HepG2 (cell line): ENCODE measurements at regions not wholly inside any gene's neighbourhood (a gene's known extent, or its start where the extent isn't known, plus 50 kb on each side); places are given as distances from the start of the nearest gene placed in this dataset.

Source experiments
- ATAC-seq: fragments of 200-7000 bp; cut with Tn5 transposase; 3 replicates; pipeline ENCODE4 v1.9.1; 2020; ENCODE audit warnings: mild to moderate bottlenecking, moderate library complexity
- BruUV-seq: library from RNA; stranded (reverse); fragments of 400-500 nt; replicated peaks from 2 replicates; lab custom pipeline; 2021; lab: Mats Ljungman, UMichigan
- CTCF ChIA-PET: fragments of 300-600 bp; formaldehyde crosslinking; extraction: SDS; loops from one replicate; lab custom pipeline; 2021; ENCODE audit warnings: low total read pairs, inconsistent platforms, low intra/inter-chr PET ratio; lab: Yijun Ruan, JAX
- POLR2A ChIA-PET: fragments of 350-600 bp; sonication (Branson Sonifier 250); formaldehyde crosslinking; loops from one replicate; lab custom pipeline; 2020; ENCODE audit warnings: antibody characterized with exemption, inconsistent platforms; lab: Yijun Ruan, JAX
- DNase-seq: peaks from one replicate; pipeline ENCODE4 v3.0.0-alpha.2; 2015; ENCODE audit warnings: low spot score
- FAIRE-seq: peaks from 3 replicates; lab custom pipeline; 2011; peaks lifted over from hg19 to GRCh38; lab: Jason Lieb, UNC
- H2AFZ ChIP-seq: one replicate; pipeline ENCODE4 v1.6.1; 2011; ENCODE audit warnings: low read length, inconsistent platforms
- H3K27ac ChIP-seq: fragments of 300-600 bp; 3 replicates; pipeline ENCODE4 v1.8.0; 2011; ENCODE audit warnings: mixed run types, mild to moderate bottlenecking, mixed read lengths, low read length, inconsistent platforms; ENCODE audit not compliant: insufficient read depth; ENCODE audit errors: extremely low read length
- H3K27me3 ChIP-seq, 2 experiments: fragments of 200-600 bp in 1 of 2; 2 replicates in 1 of 2; 3 replicates in 1 of 2; pipeline versions ENCODE4 v1.6.0 to v1.8.0; 2011; ENCODE audit warnings: low read length in 2 of 2, mild to moderate bottlenecking in 2 of 2, moderate library complexity in 2 of 2, inconsistent platforms in 1 of 2; ENCODE audit not compliant: insufficient read depth in 2 of 2, control insufficient read depth in 1 of 2
- H3K36me3 ChIP-seq, 2 experiments: fragments of 200-600 bp in 1 of 2; replicated peaks in 1 of 2; 2 replicates in 1 of 2; 3 replicates in 1 of 2; pipeline versions ENCODE4 v1.5.1 to v1.8.0; 2011; ENCODE audit warnings: low read length in 2 of 2, inconsistent platforms in 1 of 2; ENCODE audit not compliant: insufficient read depth in 2 of 2, control insufficient read depth in 1 of 2
- H3K4me1 ChIP-seq: 2 replicates; pipeline ENCODE4 v1.5.1; 2012; ENCODE audit warnings: low read length, inconsistent platforms; ENCODE audit not compliant: insufficient read depth
- H3K4me2 ChIP-seq: 2 replicates; pipeline ENCODE4 v1.6.0; 2011; ENCODE audit warnings: low read depth, low read length, inconsistent platforms
- H3K4me3 ChIP-seq, 3 experiments: fragments of 200-600 bp in 1 of 3; sonication (generic), shearing (Covaris generic) in 1 of 3; replicated peaks in 1 of 3; 2 replicates each; pipeline ENCODE4 v1.5.1; 2011 to 2016; ENCODE audit warnings: low read length in 3 of 3, inconsistent platforms in 2 of 3, low read depth in 2 of 3, mild to moderate bottlenecking in 2 of 3, control low read depth in 1 of 3, mixed read lengths in 1 of 3; ENCODE audit not compliant: insufficient read depth in 1 of 3
- H3K79me2 ChIP-seq: one replicate; pipeline ENCODE4 v1.6.1; 2011; ENCODE audit warnings: low read length, inconsistent platforms; ENCODE audit not compliant: insufficient read depth
- H3K9ac ChIP-seq: 2 replicates; pipeline ENCODE4 v1.6.0; 2011; ENCODE audit warnings: mild to moderate bottlenecking, low read depth, low read length, inconsistent platforms; ENCODE audit not compliant: insufficient read depth
- H3K9me3 ChIP-seq: 2 replicates; pipeline ENCODE4 v1.5.1; 2012; ENCODE audit warnings: mild to moderate bottlenecking, low read length
- H4K20me1 ChIP-seq: 2 replicates; pipeline ENCODE4 v1.6.0; 2011; ENCODE audit warnings: inconsistent platforms, mild to moderate bottlenecking, low read length, moderate library complexity; ENCODE audit not compliant: insufficient read depth
- DR1 ChIP-seq: sonication (generic); formaldehyde crosslinking; IDR thresholded peaks from 2 replicates; pipeline ENCODE4 v1.8.0; 2021; ENCODE audit warnings: mild to moderate bottlenecking, missing genetic modification reagents, inconsistent platforms
- HIVEP1 ChIP-seq: sonication (generic); formaldehyde crosslinking; IDR thresholded peaks from 2 replicates; pipeline ENCODE4 v1.4.0; 2020; ENCODE audit warnings: mild to moderate bottlenecking, missing genetic modification reagents
- ZNF121 ChIP-seq: sonication (generic); formaldehyde crosslinking; IDR thresholded peaks from 2 replicates; pipeline ENCODE4 v1.5.0; 2020; ENCODE audit warnings: mild to moderate bottlenecking, missing genetic modification reagents
- ZNF136 ChIP-seq: sonication (generic); formaldehyde crosslinking; IDR thresholded peaks from 2 replicates; pipeline ENCODE4 v1.8.1; 2022; ENCODE audit warnings: low read depth, mild to moderate bottlenecking, moderate library complexity, missing genetic modification reagents
- ZNF234 ChIP-seq: sonication (generic); formaldehyde crosslinking; conservative IDR thresholded peaks from 2 replicates; pipeline ENCODE4 v1.5.1; 2020; ENCODE audit warnings: mild to moderate bottlenecking, missing genetic modification reagents
- ZNF839 ChIP-seq: sonication (generic); formaldehyde crosslinking; IDR thresholded peaks from 2 replicates; pipeline ENCODE4 v1.4.0; 2020; ENCODE audit warnings: missing genetic modification reagents, mild to moderate bottlenecking, borderline replicate concordance
- ZNF850 ChIP-seq: sonication (generic); formaldehyde crosslinking; conservative IDR thresholded peaks from 2 replicates; pipeline ENCODE4 v1.9.0; 2021; ENCODE audit warnings: mild to moderate bottlenecking, missing genetic modification reagents
- WGBS: methylation state at CpG from one replicate; pipeline ENCODE4 v1.1.6; 2017; ENCODE audit warnings: low lambda C conversion rate; 5-methylcytosine and 5-hydroxymethylcytosine counted together
- in situ Hi-C: cut with HindIII; loops from 2 replicates; pipeline ENCODE4 v1.10.0; 2017; ENCODE audit warnings: low pct_unique_long_range_greater_than_20kb; ENCODE audit not compliant: extremely low pct_ligation_motif_present
- intact Hi-C: fragments of 100-400 bp; cut with micrococcal nuclease; formaldehyde crosslinking; loops from one replicate; pipeline ENCODE4 v1.10.0; 2022; ENCODE audit not compliant: unreplicated experiment
- TF ChIP-seq, protein P1 (sequence below): sonication (generic); formaldehyde crosslinking; IDR thresholded peaks from 2 replicates; pipeline ENCODE4 v1.5.1; 2020; ENCODE audit warnings: mild to moderate bottlenecking, missing genetic modification reagents, borderline replicate concordance
- TF ChIP-seq, protein P2 (sequence below): sonication (generic); formaldehyde crosslinking; IDR thresholded peaks from 2 replicates; pipeline ENCODE4 v1.5.1; 2020; ENCODE audit warnings: missing genetic modification reagents, mild to moderate bottlenecking, borderline replicate concordance
- TF ChIP-seq, protein P3 (sequence below): IDR thresholded peaks from 2 replicates; pipeline ENCODE4 v1.6.1; 2016; ENCODE audit warnings: missing biosample characterization, missing genetic modification reagents, low read depth
- TF ChIP-seq, protein P4 (sequence below): sonication (generic); formaldehyde crosslinking; IDR thresholded peaks from 2 replicates; pipeline ENCODE4 v1.4.0; 2020; ENCODE audit warnings: missing genetic modification reagents
- TF ChIP-seq, protein P5 (sequence below): sonication (generic); formaldehyde crosslinking; IDR thresholded peaks from 2 replicates; pipeline ENCODE4 v1.5.0; 2020; ENCODE audit warnings: missing genetic modification reagents

DNA sequence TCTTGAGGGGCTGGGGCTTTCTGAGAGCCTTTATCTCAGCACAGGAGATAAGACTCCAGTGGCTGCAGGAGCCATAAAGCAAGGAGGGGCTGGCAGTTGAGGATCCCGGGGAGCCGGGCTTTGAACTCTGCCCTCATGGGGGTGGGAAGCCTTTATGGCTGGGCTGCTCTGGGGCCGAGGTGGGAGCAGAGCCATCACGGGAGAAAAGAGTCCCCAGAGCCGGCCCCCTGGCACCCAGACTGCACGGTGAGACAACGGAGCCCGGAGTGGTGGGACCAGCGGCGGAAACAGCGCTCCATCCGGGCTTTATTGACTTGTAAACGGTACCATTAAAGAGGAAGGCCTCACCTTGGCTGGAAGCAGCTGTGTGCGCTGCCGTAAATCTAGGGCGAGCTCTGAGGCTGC is 162.6 kb downstream of the MYCN start:
- no peaks in the 10 kb centered on the region for H3K79me2 ChIP-seq
- no peaks in the 10 kb centered on the region for H3K36me3 ChIP-seq
- no peak overlapping the region for H2AFZ ChIP-seq
- H4K20me1 ChIP-seq, result no peaks in the 10 kb centered on the region
- in situ Hi-C loops, result no loop called here
- BruUV-seq, result no TSS peak
- H3K9ac ChIP-seq, result no peak overlapping the region
- ChIA-PET CTCF (no interaction called here), POLR2A (no interaction called here)
- H3K9me3 ChIP-seq, result no peaks in the 10 kb centered on the region
- H3K27ac ChIP-seq, result no peak overlapping the region
- TF ChIP-seq, protein P1, sequence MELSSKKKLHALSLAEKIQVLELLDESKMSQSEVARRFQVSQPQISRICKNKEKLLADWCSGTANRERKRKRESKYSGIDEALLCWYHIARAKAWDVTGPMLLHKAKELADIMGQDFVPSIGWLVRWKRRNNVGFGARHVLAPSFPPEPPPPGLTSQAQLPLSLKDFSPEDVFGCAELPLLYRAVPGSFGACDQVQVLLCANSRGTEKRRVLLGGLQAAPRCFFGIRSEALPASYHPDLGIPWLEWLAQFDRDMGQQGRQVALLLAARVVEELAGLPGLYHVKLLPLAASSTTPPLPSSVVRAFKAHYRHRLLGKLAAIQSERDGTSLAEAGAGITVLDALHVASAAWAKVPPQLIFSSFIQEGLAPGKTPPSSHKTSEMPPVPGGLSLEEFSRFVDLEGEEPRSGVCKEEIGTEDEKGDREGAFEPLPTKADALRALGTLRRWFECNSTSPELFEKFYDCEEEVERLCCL, result no peak
- TF ChIP-seq ZNF234 (CRISPR knock-in tag) (no peak), HIVEP1 (peak; percentile 62), ZNF136 (CRISPR knock-in tag) (no peak), DR1 (CRISPR knock-in tag) (0 out of 2 replicates have a peak, but pooled peaks have one; percentile 16), ZNF121 (CRISPR knock-in tag) (no peak), ZNF850 (no peak), ZNF839 (CRISPR knock-in tag) (no peak)
- TF ChIP-seq, protein P2, sequence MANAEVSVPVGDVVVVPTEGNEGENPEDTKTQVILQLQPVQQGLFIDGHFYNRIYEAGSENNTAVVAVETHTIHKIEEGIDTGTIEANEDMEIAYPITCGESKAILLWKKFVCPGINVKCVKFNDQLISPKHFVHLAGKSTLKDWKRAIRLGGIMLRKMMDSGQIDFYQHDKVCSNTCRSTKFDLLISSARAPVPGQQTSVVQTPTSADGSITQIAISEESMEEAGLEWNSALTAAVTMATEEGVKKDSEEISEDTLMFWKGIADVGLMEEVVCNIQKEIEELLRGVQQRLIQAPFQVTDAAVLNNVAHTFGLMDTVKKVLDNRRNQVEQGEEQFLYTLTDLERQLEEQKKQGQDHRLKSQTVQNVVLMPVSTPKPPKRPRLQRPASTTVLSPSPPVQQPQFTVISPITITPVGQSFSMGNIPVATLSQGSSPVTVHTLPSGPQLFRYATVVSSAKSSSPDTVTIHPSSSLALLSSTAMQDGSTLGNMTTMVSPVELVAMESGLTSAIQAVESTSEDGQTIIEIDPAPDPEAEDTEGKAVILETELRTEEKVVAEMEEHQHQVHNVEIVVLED (CRISPR knock-in tag), result no peak
- TF ChIP-seq, protein P3, sequence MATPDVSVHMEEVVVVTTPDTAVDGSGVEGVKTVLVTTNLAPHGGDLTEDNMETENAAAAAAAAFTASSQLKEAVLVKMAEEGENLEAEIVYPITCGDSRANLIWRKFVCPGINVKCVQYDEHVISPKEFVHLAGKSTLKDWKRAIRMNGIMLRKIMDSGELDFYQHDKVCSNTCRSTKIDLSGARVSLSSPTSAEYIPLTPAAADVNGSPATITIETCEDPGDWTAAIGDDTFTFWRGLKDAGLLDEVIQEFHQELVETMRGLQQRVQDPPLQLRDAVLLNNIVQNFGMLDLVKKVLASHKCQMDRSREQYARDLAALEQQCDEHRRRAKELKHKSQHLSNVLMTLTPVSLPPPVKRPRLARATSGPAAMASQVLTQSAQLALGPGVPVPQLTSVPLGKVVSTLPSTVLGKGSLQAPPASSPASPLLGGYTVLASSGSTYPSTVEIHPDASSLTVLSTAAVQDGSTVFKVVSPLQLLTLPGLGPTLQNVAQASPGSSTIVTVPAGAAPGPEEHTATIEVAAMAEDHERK (CRISPR knock-in tag), result no peak
- TF ChIP-seq, protein P4, sequence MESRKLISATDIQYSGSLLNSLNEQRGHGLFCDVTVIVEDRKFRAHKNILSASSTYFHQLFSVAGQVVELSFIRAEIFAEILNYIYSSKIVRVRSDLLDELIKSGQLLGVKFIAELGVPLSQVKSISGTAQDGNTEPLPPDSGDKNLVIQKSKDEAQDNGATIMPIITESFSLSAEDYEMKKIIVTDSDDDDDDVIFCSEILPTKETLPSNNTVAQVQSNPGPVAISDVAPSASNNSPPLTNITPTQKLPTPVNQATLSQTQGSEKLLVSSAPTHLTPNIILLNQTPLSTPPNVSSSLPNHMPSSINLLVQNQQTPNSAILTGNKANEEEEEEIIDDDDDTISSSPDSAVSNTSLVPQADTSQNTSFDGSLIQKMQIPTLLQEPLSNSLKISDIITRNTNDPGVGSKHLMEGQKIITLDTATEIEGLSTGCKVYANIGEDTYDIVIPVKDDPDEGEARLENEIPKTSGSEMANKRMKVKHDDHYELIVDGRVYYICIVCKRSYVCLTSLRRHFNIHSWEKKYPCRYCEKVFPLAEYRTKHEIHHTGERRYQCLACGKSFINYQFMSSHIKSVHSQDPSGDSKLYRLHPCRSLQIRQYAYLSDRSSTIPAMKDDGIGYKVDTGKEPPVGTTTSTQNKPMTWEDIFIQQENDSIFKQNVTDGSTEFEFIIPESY (CRISPR knock-in tag), result peak; percentile 33; the same call in 1 of the 2 replicates
- TF ChIP-seq, protein P5, sequence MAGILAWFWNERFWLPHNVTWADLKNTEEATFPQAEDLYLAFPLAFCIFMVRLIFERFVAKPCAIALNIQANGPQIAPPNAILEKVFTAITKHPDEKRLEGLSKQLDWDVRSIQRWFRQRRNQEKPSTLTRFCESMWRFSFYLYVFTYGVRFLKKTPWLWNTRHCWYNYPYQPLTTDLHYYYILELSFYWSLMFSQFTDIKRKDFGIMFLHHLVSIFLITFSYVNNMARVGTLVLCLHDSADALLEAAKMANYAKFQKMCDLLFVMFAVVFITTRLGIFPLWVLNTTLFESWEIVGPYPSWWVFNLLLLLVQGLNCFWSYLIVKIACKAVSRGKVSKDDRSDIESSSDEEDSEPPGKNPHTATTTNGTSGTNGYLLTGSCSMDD (CRISPR knock-in tag), result no peak
- WGBS, result 46% methylated on average over 13 of the region's 16 CpGs
- intact Hi-C loops, result no loop called here
- H3K4me2 ChIP-seq, result peak overlapping the region; percentile 10; the same call in 1 of the 2 replicates
- no peak for DNase-seq
- peaks cover 54% of the 10 kb centered on the region for H3K4me1 ChIP-seq
- H3K27me3 ChIP-seq, result no peaks in the 10 kb centered on the region
- H3K4me3 ChIP-seq, result no peak overlapping the region
- FAIRE-seq, result no peak
- peak; percentile 13; the same call in 1 of the 3 replicates for ATAC-seq
